Astrocyte (in vitro differentiated cells and primary cell): ENCODE measurements at regions not wholly inside any gene's neighbourhood (a gene's known extent, or its start where the extent isn't known, plus 50 kb on each side); places are given as distances from the start of the nearest gene placed in this dataset.

Experiments used
- DNase-seq: peaks from one replicate; pipeline ENCODE4 v3.0.0-alpha.2; 2010; ENCODE audit warnings: low read depth
- FAIRE-seq: peaks from 2 replicates; lab custom pipeline; 2011; peaks lifted over from hg19 to GRCh38; lab: Jason Lieb, UNC
- H2AFZ ChIP-seq: 2 replicates; pipeline ENCODE4 v1.6.0; 2012; ENCODE audit warnings: low read depth, low read length, inconsistent platforms
- H3K27ac ChIP-seq: 2 replicates; pipeline ENCODE4 v1.5.1; 2011; ENCODE audit warnings: low read depth, low read length, inconsistent platforms
- H3K27me3 ChIP-seq: 2 replicates; pipeline ENCODE4 v1.6.0; 2011; ENCODE audit warnings: low read length, inconsistent platforms; ENCODE audit not compliant: insufficient read depth
- H3K36me3 ChIP-seq: 2 replicates; pipeline ENCODE4 v1.5.1; 2011; ENCODE audit warnings: low read length, inconsistent platforms; ENCODE audit not compliant: insufficient read depth
- H3K4me1 ChIP-seq: 2 replicates; pipeline ENCODE4 v1.5.1; 2011; ENCODE audit warnings: low read length, inconsistent platforms; ENCODE audit not compliant: insufficient read depth
- H3K4me2 ChIP-seq: 2 replicates; pipeline ENCODE4 v1.6.0; 2012; ENCODE audit warnings: low read length, inconsistent platforms
- H3K4me3 ChIP-seq: 2 replicates; pipeline ENCODE4 v1.5.1; 2011; ENCODE audit warnings: low read depth, mild to moderate bottlenecking, low read length, inconsistent platforms; ENCODE audit not compliant: insufficient read depth
- H3K79me2 ChIP-seq: 2 replicates; pipeline ENCODE4 v1.6.0; 2012; ENCODE audit warnings: mild to moderate bottlenecking, low read length, inconsistent platforms; ENCODE audit not compliant: insufficient read depth
- H3K9ac ChIP-seq: 2 replicates; pipeline ENCODE4 v1.6.0; 2012; ENCODE audit warnings: mild to moderate bottlenecking, low read length, inconsistent platforms
- H3K9me3 ChIP-seq: 2 replicates; pipeline ENCODE4 v1.5.1; 2012; ENCODE audit warnings: low read depth, mild to moderate bottlenecking, low read length, inconsistent platforms; ENCODE audit not compliant: insufficient read depth
- H4K20me1 ChIP-seq: 2 replicates; pipeline ENCODE4 v1.6.0; 2012; ENCODE audit warnings: low read length, inconsistent platforms; ENCODE audit not compliant: insufficient read depth
- H3K27ac Mint-ChIP-seq: one replicate; pipeline ENCODE4 v1.8.0; 2021; ENCODE audit warnings: mild to moderate bottlenecking, mixed read lengths; ENCODE audit not compliant: unreplicated experiment
- H3K27me3 Mint-ChIP-seq: one replicate; pipeline ENCODE4 v1.8.0; 2021; ENCODE audit warnings: low read depth, mixed read lengths; ENCODE audit not compliant: unreplicated experiment
- H3K36me3 Mint-ChIP-seq: one replicate; pipeline ENCODE4 v1.8.0; 2021; ENCODE audit warnings: low read depth, mixed read lengths; ENCODE audit not compliant: unreplicated experiment
- H3K4me1 Mint-ChIP-seq: one replicate; pipeline ENCODE4 v1.8.0; 2021; ENCODE audit warnings: low read depth, mixed read lengths; ENCODE audit not compliant: unreplicated experiment
- H3K4me3 Mint-ChIP-seq: one replicate; pipeline ENCODE4 v1.8.0; 2021; ENCODE audit warnings: mild to moderate bottlenecking, moderate library complexity, mixed read lengths; ENCODE audit not compliant: unreplicated experiment
- H3K9me3 Mint-ChIP-seq: one replicate; pipeline ENCODE4 v1.8.0; 2021; ENCODE audit warnings: mild to moderate bottlenecking, mixed read lengths; ENCODE audit not compliant: unreplicated experiment
- EZH2 ChIP-seq: IDR thresholded peaks from 2 replicates; pipeline ENCODE4 v1.6.1; 2012; ENCODE audit warnings: mild to moderate bottlenecking, low read length, inconsistent platforms; ENCODE audit not compliant: insufficient read depth
- TF ChIP-seq, protein P1 (sequence below): IDR thresholded peaks from 2 replicates; pipeline ENCODE4 v1.5.1; 2011; ENCODE audit warnings: low read depth, mild to moderate bottlenecking, inconsistent platforms, low read length, moderate library complexity; ENCODE audit not compliant: insufficient read depth

- H3K36me3 ChIP-seq, result no peaks in the 10 kb centered on the region
- no peaks in the 10 kb centered on the region for H3K27me3 ChIP-seq
- DNase-seq (no peak), FAIRE-seq (no peak)
- peaks cover 5% of the 10 kb centered on the region for H3K4me1 ChIP-seq
- TF ChIP-seq, protein P1, sequence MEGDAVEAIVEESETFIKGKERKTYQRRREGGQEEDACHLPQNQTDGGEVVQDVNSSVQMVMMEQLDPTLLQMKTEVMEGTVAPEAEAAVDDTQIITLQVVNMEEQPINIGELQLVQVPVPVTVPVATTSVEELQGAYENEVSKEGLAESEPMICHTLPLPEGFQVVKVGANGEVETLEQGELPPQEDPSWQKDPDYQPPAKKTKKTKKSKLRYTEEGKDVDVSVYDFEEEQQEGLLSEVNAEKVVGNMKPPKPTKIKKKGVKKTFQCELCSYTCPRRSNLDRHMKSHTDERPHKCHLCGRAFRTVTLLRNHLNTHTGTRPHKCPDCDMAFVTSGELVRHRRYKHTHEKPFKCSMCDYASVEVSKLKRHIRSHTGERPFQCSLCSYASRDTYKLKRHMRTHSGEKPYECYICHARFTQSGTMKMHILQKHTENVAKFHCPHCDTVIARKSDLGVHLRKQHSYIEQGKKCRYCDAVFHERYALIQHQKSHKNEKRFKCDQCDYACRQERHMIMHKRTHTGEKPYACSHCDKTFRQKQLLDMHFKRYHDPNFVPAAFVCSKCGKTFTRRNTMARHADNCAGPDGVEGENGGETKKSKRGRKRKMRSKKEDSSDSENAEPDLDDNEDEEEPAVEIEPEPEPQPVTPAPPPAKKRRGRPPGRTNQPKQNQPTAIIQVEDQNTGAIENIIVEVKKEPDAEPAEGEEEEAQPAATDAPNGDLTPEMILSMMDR, result no peak
- TF ChIP-seq EZH2, result no peak
- H3K4me2 ChIP-seq, result peak overlapping the region; percentile 66
- H4K20me1 ChIP-seq, result no peaks in the 10 kb centered on the region
- H3K4me3 ChIP-seq, result no peak overlapping the region
- peak overlapping the region; percentile 4 for H3K27ac ChIP-seq
- H3K36me3 Mint-ChIP-seq, result no peaks in the 10 kb centered on the region
- H3K27me3 Mint-ChIP-seq, result no peaks in the 10 kb centered on the region
- no peaks in the 10 kb centered on the region for H3K9me3 ChIP-seq
- no peaks in the 10 kb centered on the region for H3K9me3 Mint-ChIP-seq
- H3K4me3 Mint-ChIP-seq, result no peak overlapping the region
- peaks cover 3% of the 10 kb centered on the region for H3K4me1 Mint-ChIP-seq
- H3K79me2 ChIP-seq, result no peaks in the 10 kb centered on the region
- no peak overlapping the region for H2AFZ ChIP-seq
- no peak overlapping the region for H3K9ac ChIP-seq
- H3K27ac Mint-ChIP-seq, result no peak overlapping the region
Observed at GRCh38 chr13:33919120-33919519, 101.2 kb downstream of the RFC3 start.

- no peak overlapping the region for H2AFZ ChIP-seq
- DNase-seq (no peak), FAIRE-seq (no peak)
- H3K36me3 Mint-ChIP-seq, result no peaks in the 10 kb centered on the region
- no peaks in the 10 kb centered on the region for H3K27me3 ChIP-seq
- H3K4me3 ChIP-seq, result no peak overlapping the region
- H3K27me3 Mint-ChIP-seq, result no peaks in the 10 kb centered on the region
- no peak overlapping the region for H3K27ac ChIP-seq
- H3K9me3 Mint-ChIP-seq, result no peaks in the 10 kb centered on the region
- H3K79me2 ChIP-seq, result no peaks in the 10 kb centered on the region
- no peaks in the 10 kb centered on the region for H3K4me1 Mint-ChIP-seq
- H3K9ac ChIP-seq, result no peak overlapping the region
- H3K4me1 ChIP-seq, result no peaks in the 10 kb centered on the region
- TF ChIP-seq EZH2, result no peak
- TF ChIP-seq, protein P1, result no peak
- H3K36me3 ChIP-seq, result no peaks in the 10 kb centered on the region
- H3K4me2 ChIP-seq, result no peak overlapping the region
- H3K9me3 ChIP-seq, result no peaks in the 10 kb centered on the region
- H3K27ac Mint-ChIP-seq, result no peak overlapping the region
- H4K20me1 ChIP-seq, result no peaks in the 10 kb centered on the region
- no peak overlapping the region for H3K4me3 Mint-ChIP-seq
Observed at GRCh38 chr13:33925563-33925962, 107.6 kb downstream of the RFC3 start.

- peaks cover 3% of the 10 kb centered on the region for H3K4me1 Mint-ChIP-seq
- H3K4me3 Mint-ChIP-seq, result no peak overlapping the region
- Histone ChIP-seq H2AFZ (peak overlapping the region; percentile 6), H3K9ac (no peak overlapping the region), H3K27ac (no peak overlapping the region), H3K4me2 (no peak overlapping the region), H3K79me2 (no peaks in the 10 kb centered on the region), H3K9me3 (no peaks in the 10 kb centered on the region), H4K20me1 (no peaks in the 10 kb centered on the region), H3K4me3 (no peak overlapping the region), H3K4me1 (no peaks in the 10 kb centered on the region), H3K36me3 (no peaks in the 10 kb centered on the region), H3K27me3 (no peaks in the 10 kb centered on the region)
- no peak overlapping the region for H3K27ac Mint-ChIP-seq
- DNase-seq, result peak; percentile 60
- H3K36me3 Mint-ChIP-seq, result no peaks in the 10 kb centered on the region
- H3K27me3 Mint-ChIP-seq, result no peaks in the 10 kb centered on the region
- FAIRE-seq, result no peak
- no peaks in the 10 kb centered on the region for H3K9me3 Mint-ChIP-seq
- TF ChIP-seq, protein P1, result no peak
- TF ChIP-seq EZH2, result no peak
Observed at GRCh38 chr13:33927315-33927714, 109.4 kb downstream of the RFC3 start.
